ENCODE measurements at regions not wholly inside any gene's neighbourhood (a gene's known extent, or its start where the extent isn't known, plus 50 kb on each side); places are given as distances from the start of the nearest gene placed in this dataset.
A peak's percentile ranks its signal among the peaks of the same experiment; 100 is the strongest.

DNA sequence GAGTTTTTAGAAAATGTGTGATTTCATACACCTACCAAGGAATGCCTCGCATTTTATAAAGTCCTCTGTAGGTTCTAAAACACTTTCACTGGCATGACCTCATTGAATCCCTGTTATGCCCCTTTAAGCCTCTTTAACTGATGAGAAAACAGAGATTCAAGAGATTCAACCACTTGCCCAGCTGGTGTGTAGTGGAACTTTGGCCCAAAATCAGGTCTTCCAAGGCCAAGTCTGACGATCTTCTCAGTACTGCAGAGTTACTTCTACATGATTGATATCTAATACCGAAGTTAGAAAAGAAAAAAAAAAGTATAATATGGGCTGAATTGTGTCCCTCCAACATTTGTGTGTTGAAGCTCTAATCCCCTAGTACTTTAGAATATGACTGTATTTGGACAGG is 202.0 kb downstream of the WDR11 start:
- Histone ChIP-seq H3K9me3 (ENCODE audit: low read depth) (no peaks in the 10 kb centered on the region), H3K27ac (no peak overlapping the region), H3K4me1 (ENCODE audit: insufficient read depth) (peaks cover 8% of the 10 kb centered on the region), H4K20me1 (ENCODE audit: insufficient read depth, poor library complexity, severe bottlenecking) (no peaks in the 10 kb centered on the region), H2AFZ (no peak overlapping the region), H3K79me2 (no peaks in the 10 kb centered on the region), H3K4me2 (no peak overlapping the region), H3K9me2 (replicated peaks; ENCODE audit: insufficient read depth) (no peaks in the 10 kb centered on the region), H3K4me3 (no peak overlapping the region), H3K36me3 (replicated peaks; ENCODE audit: insufficient read depth, low read depth) (no peaks in the 10 kb centered on the region), H3K27me3 (no peaks in the 10 kb centered on the region)
- 84% methylated on average over 3 of the region's 3 CpGs for WGBS (ENCODE audit: low lambda C conversion rate, missing lambda C conversion rate)
- no peak for DNase-seq (ENCODE audit: low spot score)
- TF ChIP-seq EZH2phosphoT487 (IDR thresholded peaks at IDR 0.05; ENCODE audit: low read depth, severe bottlenecking, unreplicated experiment) (no peak), EZH2 (IDR thresholded peaks at IDR 0.05; ENCODE audit: borderline replicate concordance) (no peak)
- TF ChIP-seq, protein P1, sequence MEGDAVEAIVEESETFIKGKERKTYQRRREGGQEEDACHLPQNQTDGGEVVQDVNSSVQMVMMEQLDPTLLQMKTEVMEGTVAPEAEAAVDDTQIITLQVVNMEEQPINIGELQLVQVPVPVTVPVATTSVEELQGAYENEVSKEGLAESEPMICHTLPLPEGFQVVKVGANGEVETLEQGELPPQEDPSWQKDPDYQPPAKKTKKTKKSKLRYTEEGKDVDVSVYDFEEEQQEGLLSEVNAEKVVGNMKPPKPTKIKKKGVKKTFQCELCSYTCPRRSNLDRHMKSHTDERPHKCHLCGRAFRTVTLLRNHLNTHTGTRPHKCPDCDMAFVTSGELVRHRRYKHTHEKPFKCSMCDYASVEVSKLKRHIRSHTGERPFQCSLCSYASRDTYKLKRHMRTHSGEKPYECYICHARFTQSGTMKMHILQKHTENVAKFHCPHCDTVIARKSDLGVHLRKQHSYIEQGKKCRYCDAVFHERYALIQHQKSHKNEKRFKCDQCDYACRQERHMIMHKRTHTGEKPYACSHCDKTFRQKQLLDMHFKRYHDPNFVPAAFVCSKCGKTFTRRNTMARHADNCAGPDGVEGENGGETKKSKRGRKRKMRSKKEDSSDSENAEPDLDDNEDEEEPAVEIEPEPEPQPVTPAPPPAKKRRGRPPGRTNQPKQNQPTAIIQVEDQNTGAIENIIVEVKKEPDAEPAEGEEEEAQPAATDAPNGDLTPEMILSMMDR (IDR thresholded peaks at IDR 0.05; ENCODE audit: poor library complexity), result no peak

DNA sequence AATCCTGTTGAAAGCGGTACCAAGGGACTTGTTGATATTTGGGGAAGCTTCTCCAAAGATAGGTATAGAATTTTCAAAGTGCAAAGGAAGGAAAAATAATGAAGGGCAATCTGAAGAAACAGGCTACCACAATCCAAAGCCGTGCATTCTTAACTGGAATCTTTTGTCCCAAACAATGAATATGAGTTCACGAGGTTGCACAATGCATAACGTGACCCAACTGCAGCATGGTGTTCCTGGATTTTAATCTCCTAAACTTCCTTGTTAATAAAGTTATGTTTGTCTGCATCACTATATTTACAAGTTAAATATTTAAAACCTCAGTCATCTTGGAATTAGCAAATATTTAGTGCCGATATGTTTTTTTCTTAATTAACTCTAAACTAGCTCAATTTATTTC is 203.7 kb downstream of the WDR11 start:
- no peak overlapping the region for H3K27ac ChIP-seq
- no peak overlapping the region for H3K4me3 ChIP-seq
- no peaks in the 10 kb centered on the region for H3K9me3 ChIP-seq (ENCODE audit: low read depth)
- no peak overlapping the region for H3K4me2 ChIP-seq
- H3K27me3 ChIP-seq, result no peaks in the 10 kb centered on the region
- no peaks in the 10 kb centered on the region for H3K79me2 ChIP-seq
- no peaks in the 10 kb centered on the region for H4K20me1 ChIP-seq (ENCODE audit: insufficient read depth, poor library complexity, severe bottlenecking)
- H3K9me2 ChIP-seq (replicated peaks; ENCODE audit: insufficient read depth), result no peaks in the 10 kb centered on the region
- H2AFZ ChIP-seq, result no peak overlapping the region
- DNase-seq (ENCODE audit: low spot score), result no peak
- WGBS (ENCODE audit: low lambda C conversion rate, missing lambda C conversion rate), result 91% methylated on average over 5 of the region's 5 CpGs
- TF ChIP-seq EZH2 (IDR thresholded peaks at IDR 0.05; ENCODE audit: borderline replicate concordance), result no peak
- TF ChIP-seq, protein P1 (IDR thresholded peaks at IDR 0.05; ENCODE audit: poor library complexity), result no peak
- no peak for TF ChIP-seq EZH2phosphoT487 (IDR thresholded peaks at IDR 0.05; ENCODE audit: low read depth, severe bottlenecking, unreplicated experiment)
- H3K4me1 ChIP-seq (ENCODE audit: insufficient read depth), result peaks cover 11% of the 10 kb centered on the region
- no peaks in the 10 kb centered on the region for H3K36me3 ChIP-seq (replicated peaks; ENCODE audit: insufficient read depth, low read depth)

DNA sequence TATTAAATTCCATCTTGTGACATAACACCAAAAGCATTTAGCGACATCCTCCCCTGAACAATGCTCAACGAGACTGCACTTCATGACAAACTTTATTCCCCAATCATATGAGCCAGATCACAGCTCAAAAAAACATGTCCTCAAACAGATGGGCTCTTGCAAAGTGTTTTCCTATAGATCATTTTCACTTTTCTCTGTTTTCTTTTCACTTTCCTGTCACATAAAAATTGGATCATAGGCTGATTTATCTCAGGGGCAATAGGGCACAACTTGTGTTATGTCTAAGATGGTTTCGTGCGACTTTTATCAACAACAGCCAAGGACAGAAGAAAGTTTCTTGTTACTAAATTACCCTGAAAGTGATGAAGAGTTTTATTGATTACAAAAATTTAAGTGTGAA is 206.1 kb downstream of the WDR11 start:
- Histone ChIP-seq H3K4me3 (no peak overlapping the region), H3K79me2 (no peaks in the 10 kb centered on the region), H3K9me3 (ENCODE audit: low read depth) (no peaks in the 10 kb centered on the region), H3K9me2 (replicated peaks; ENCODE audit: insufficient read depth) (no peaks in the 10 kb centered on the region), H3K27ac (peak overlapping the region; percentile 1), H3K27me3 (no peaks in the 10 kb centered on the region), H3K36me3 (replicated peaks; ENCODE audit: insufficient read depth, low read depth) (no peaks in the 10 kb centered on the region), H4K20me1 (ENCODE audit: insufficient read depth, poor library complexity, severe bottlenecking) (no peaks in the 10 kb centered on the region), H3K4me2 (no peak overlapping the region), H3K4me1 (ENCODE audit: insufficient read depth) (peaks cover 11% of the 10 kb centered on the region), H2AFZ (no peak overlapping the region)
- 75% methylated on average over 4 of the region's 4 CpGs for WGBS (ENCODE audit: low lambda C conversion rate, missing lambda C conversion rate)
- no peak for DNase-seq (ENCODE audit: low spot score)
- TF ChIP-seq EZH2phosphoT487 (IDR thresholded peaks at IDR 0.05; ENCODE audit: low read depth, severe bottlenecking, unreplicated experiment), result no peak
- no peak for TF ChIP-seq EZH2 (IDR thresholded peaks at IDR 0.05; ENCODE audit: borderline replicate concordance)
- TF ChIP-seq, protein P1 (IDR thresholded peaks at IDR 0.05; ENCODE audit: poor library complexity), result no peak

DNA sequence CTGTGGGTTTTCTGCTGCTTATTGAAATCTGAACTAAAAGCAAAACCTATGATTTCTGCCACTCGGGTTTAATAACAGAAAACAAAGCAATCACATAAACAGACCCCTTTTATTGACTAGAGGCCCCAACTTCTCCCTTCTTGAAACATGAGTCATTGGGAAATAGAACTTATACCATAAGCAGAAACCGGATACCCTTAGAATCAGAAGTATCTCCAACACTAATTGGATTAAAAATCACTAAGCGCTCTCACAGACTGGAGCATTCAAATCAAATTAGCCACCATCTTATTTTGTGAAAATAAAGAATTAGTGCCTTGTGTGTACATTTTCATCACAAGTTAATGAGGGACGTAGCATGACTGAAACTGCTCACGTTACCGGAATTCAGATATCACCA is 206.9 kb downstream of the WDR11 start:
- no peak for DNase-seq (ENCODE audit: low spot score)
- WGBS (ENCODE audit: low lambda C conversion rate, missing lambda C conversion rate), result 77% methylated on average over 6 of the region's 6 CpGs

More for the DNA sequence above, 206.9 kb downstream of the WDR11 start:
- H4K20me1 ChIP-seq (ENCODE audit: insufficient read depth, poor library complexity, severe bottlenecking), result no peaks in the 10 kb centered on the region
- H3K79me2 ChIP-seq, result no peaks in the 10 kb centered on the region
- peaks cover 15% of the 10 kb centered on the region for H3K4me1 ChIP-seq (ENCODE audit: insufficient read depth)
- no peaks in the 10 kb centered on the region for H3K27me3 ChIP-seq
- peak overlapping the region; percentile 1 for H3K27ac ChIP-seq
- no peaks in the 10 kb centered on the region for H3K9me3 ChIP-seq (ENCODE audit: low read depth)
- H3K4me2 ChIP-seq, result no peak overlapping the region
- H3K36me3 ChIP-seq (replicated peaks; ENCODE audit: insufficient read depth, low read depth), result no peaks in the 10 kb centered on the region
- no peak overlapping the region for H2AFZ ChIP-seq
- no peak overlapping the region for H3K4me3 ChIP-seq
- no peaks in the 10 kb centered on the region for H3K9me2 ChIP-seq (replicated peaks; ENCODE audit: insufficient read depth)
- no peak for TF ChIP-seq EZH2 (IDR thresholded peaks at IDR 0.05; ENCODE audit: borderline replicate concordance)
- no peak for TF ChIP-seq EZH2phosphoT487 (IDR thresholded peaks at IDR 0.05; ENCODE audit: low read depth, severe bottlenecking, unreplicated experiment)
- TF ChIP-seq, protein P1 (IDR thresholded peaks at IDR 0.05; ENCODE audit: poor library complexity), result no peak
